Ishikawa (cell line): ENCODE measurements at regions not wholly inside any gene's neighbourhood (a gene's known extent, or its start where the extent isn't known, plus 50 kb on each side); places are given as distances from the start of the nearest gene placed in this dataset.

Experiments used
- CEBPB ChIP-seq: IDR thresholded peaks from 2 replicates; pipeline ENCODE4 v1.6.1; 2012
- CREB1 ChIP-seq: IDR thresholded peaks from 2 replicates; pipeline ENCODE4 v1.6.1; 2012; ENCODE audit warnings: low read depth
- EGR1 ChIP-seq: IDR thresholded peaks from 2 replicates; pipeline ENCODE4 v1.6.1; 2012
- EP300 ChIP-seq: IDR thresholded peaks from 2 replicates; pipeline ENCODE4 v1.6.1; 2012; ENCODE audit warnings: borderline replicate concordance
- FOXM1 ChIP-seq: IDR thresholded peaks from 2 replicates; pipeline ENCODE4 v1.6.1; 2012; ENCODE audit warnings: low read depth, borderline replicate concordance
- NFIC ChIP-seq: IDR thresholded peaks from 2 replicates; pipeline ENCODE4 v1.6.1; 2012
- RAD21 ChIP-seq: IDR thresholded peaks from 2 replicates; pipeline ENCODE4 v1.6.1; 2012; ENCODE audit warnings: low read depth
- TAF1 ChIP-seq: IDR thresholded peaks from 2 replicates; pipeline ENCODE4 v1.6.1; 2012; ENCODE audit warnings: low read depth, mild to moderate bottlenecking
- TCF12 ChIP-seq: IDR thresholded peaks from 2 replicates; pipeline ENCODE4 v1.6.1; 2012; ENCODE audit warnings: low read depth
- TEAD4 ChIP-seq: IDR thresholded peaks from 2 replicates; pipeline ENCODE4 v1.6.1; 2012
- USF1 ChIP-seq: IDR thresholded peaks from 2 replicates; pipeline ENCODE4 v1.6.1; 2012
- YY1 ChIP-seq: IDR thresholded peaks from 2 replicates; pipeline ENCODE4 v1.6.1; 2012; ENCODE audit warnings: low read depth
- ZBTB7A ChIP-seq: IDR thresholded peaks from 2 replicates; pipeline ENCODE4 v1.6.1; 2012; ENCODE audit warnings: low read depth
- TF ChIP-seq, protein P1 (sequence below): IDR thresholded peaks from 2 replicates; pipeline ENCODE4 v1.6.1; 2012
- TF ChIP-seq, protein P2 (sequence below): IDR thresholded peaks from 2 replicates; pipeline ENCODE4 v1.6.1; 2012; ENCODE audit warnings: low read depth, mild to moderate bottlenecking

GRCh38 chr4:125501568-125501967 lies 186.8 kb downstream of the FAT4 start:
- TF ChIP-seq NFIC = no peak
- no peak for TF ChIP-seq TEAD4
- no peak for TF ChIP-seq ZBTB7A
- TF ChIP-seq USF1 = no peak
- TF ChIP-seq, protein P1, sequence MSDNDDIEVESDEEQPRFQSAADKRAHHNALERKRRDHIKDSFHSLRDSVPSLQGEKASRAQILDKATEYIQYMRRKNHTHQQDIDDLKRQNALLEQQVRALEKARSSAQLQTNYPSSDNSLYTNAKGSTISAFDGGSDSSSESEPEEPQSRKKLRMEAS = no peak
- TF ChIP-seq EP300 = no peak
- no peak for TF ChIP-seq YY1
- no peak for TF ChIP-seq TCF12
- no peak for TF ChIP-seq TAF1
- no peak for TF ChIP-seq EGR1
- TF ChIP-seq, protein P2, sequence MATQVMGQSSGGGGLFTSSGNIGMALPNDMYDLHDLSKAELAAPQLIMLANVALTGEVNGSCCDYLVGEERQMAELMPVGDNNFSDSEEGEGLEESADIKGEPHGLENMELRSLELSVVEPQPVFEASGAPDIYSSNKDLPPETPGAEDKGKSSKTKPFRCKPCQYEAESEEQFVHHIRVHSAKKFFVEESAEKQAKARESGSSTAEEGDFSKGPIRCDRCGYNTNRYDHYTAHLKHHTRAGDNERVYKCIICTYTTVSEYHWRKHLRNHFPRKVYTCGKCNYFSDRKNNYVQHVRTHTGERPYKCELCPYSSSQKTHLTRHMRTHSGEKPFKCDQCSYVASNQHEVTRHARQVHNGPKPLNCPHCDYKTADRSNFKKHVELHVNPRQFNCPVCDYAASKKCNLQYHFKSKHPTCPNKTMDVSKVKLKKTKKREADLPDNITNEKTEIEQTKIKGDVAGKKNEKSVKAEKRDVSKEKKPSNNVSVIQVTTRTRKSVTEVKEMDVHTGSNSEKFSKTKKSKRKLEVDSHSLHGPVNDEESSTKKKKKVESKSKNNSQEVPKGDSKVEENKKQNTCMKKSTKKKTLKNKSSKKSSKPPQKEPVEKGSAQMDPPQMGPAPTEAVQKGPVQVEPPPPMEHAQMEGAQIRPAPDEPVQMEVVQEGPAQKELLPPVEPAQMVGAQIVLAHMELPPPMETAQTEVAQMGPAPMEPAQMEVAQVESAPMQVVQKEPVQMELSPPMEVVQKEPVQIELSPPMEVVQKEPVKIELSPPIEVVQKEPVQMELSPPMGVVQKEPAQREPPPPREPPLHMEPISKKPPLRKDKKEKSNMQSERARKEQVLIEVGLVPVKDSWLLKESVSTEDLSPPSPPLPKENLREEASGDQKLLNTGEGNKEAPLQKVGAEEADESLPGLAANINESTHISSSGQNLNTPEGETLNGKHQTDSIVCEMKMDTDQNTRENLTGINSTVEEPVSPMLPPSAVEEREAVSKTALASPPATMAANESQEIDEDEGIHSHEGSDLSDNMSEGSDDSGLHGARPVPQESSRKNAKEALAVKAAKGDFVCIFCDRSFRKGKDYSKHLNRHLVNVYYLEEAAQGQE = no peak
- TF ChIP-seq CEBPB = no peak
- TF ChIP-seq FOXM1 = no peak
- no peak for TF ChIP-seq RAD21
- TF ChIP-seq CREB1 = no peak

- no peak for TF ChIP-seq EGR1
- TF ChIP-seq TAF1 = no peak
- TF ChIP-seq CEBPB = no peak
- no peak for TF ChIP-seq YY1
- no peak for TF ChIP-seq EP300
- TF ChIP-seq TEAD4 = no peak
- TF ChIP-seq ZBTB7A = no peak
- TF ChIP-seq USF1 = no peak
- TF ChIP-seq FOXM1 = no peak
- no peak for TF ChIP-seq RAD21
Observed at GRCh38 chr4:125505621-125506020, 190.9 kb downstream of the FAT4 start.

- TF ChIP-seq EGR1 (no peak), YY1 (no peak), ZBTB7A (no peak)
- TF ChIP-seq, protein P1 = no peak
Observed at GRCh38 chr4:125507141-125507540, 192.4 kb downstream of the FAT4 start.

DNA sequence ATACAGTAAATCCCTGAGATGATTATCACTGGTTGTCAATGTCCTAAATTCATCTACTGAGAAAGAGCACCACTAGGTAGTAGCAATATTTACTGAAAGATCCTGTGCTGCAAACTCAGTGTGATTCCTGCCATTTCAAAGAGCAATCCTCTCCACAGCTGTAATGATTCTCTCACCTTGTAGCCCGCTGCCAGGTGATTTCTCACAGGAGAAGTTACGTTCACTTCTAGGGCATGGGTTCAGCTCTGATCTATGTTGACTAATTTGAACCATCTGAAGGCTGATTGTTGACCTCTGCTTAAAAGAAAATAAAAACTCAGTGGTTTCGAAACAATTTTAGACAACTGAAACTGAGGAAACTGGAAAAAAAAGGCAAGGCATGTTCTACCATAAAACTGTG lies 197.0 kb downstream of the FAT4 start:
- TF ChIP-seq TCF12 = no peak
- TF ChIP-seq, protein P2 = no peak
- no peak for TF ChIP-seq ZBTB7A
- no peak for TF ChIP-seq NFIC
- TF ChIP-seq USF1 = no peak
- no peak for TF ChIP-seq CEBPB
- no peak for TF ChIP-seq TAF1
- no peak for TF ChIP-seq YY1
- TF ChIP-seq EP300 = no peak
- TF ChIP-seq EGR1 = no peak
- TF ChIP-seq, protein P1 = no peak
- TF ChIP-seq FOXM1 = no peak
- TF ChIP-seq CREB1 = no peak
- TF ChIP-seq RAD21 = no peak
- TF ChIP-seq TEAD4 = no peak

DNA sequence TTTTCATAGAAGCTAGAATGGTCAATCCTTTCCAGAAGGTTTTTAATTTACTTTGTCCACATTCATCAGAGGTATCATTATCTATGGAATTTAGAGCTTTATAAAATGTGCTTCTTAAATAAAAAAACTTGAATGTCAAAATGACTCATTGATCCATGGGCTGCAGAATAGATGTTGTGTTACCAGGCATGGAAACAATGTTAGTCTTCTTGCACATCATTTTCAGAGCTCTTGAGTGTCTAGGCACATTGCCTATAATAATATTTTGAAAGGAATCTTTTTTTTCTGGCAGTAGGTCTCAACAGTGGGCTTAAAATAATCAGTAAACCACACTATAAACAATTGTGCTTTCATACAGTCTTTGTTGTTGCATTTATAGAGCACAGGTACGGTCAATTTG lies 200.3 kb downstream of the FAT4 start:
- TF ChIP-seq, protein P2 = no peak
- TF ChIP-seq TEAD4 (no peak), NFIC (no peak), CREB1 (no peak), EGR1 (no peak), USF1 (no peak), EP300 (no peak)
